ENCODE measurements at regions not wholly inside any gene's neighbourhood (a gene's known extent, or its start where the extent isn't known, plus 50 kb on each side); places are given as distances from the start of the nearest gene placed in this dataset.

GRCh38 chr10:88110822-88111221 lies 247.4 kb downstream of the PTEN start:
- TF ChIP-seq GATA2 (IDR thresholded peaks at IDR 0.05; ENCODE audit: low read depth, low read length) (no peak), GATA3 (IDR thresholded peaks at IDR 0.05; ENCODE audit: low read depth, low read length) (no peak)

Data from SH-SY5Y (cell line).